ENCODE measurements at regions not wholly inside any gene's neighbourhood (a gene's known extent, or its start where the extent isn't known, plus 50 kb on each side); places are given as distances from the start of the nearest gene placed in this dataset.

- no peak for DNase-seq (ENCODE audit: low spot score)
Measured at GRCh38 chr3:150165396-150166094, 194.8 kb upstream of the PFN2 start.

GRCh38 chr3:150161011-150161410, 190.3 kb upstream of the PFN2 start:
- DNase-seq (ENCODE audit: low spot score) = no peak

- no peak for DNase-seq (ENCODE audit: low spot score)
Measured at GRCh38 chr3:150158943-150159625, 188.4 kb upstream of the PFN2 start.

- no peak for DNase-seq (ENCODE audit: low spot score)
Measured at GRCh38 chr3:150152567-150152966, 181.9 kb upstream of the PFN2 start.

- DNase-seq (ENCODE audit: low spot score) = no peak
Measured at GRCh38 chr3:150150633-150151032, 179.9 kb upstream of the PFN2 start.

- no peak for DNase-seq (ENCODE audit: low spot score)
Measured at GRCh38 chr3:150149651-150150051, 179.0 kb upstream of the PFN2 start.

GRCh38 chr3:150148227-150148626, 177.5 kb upstream of the PFN2 start:
- DNase-seq (ENCODE audit: low spot score) = no peak

- no peak for DNase-seq (ENCODE audit: low spot score)
Measured at GRCh38 chr3:150147776-150148175, 177.1 kb upstream of the PFN2 start.

- no peak for DNase-seq (ENCODE audit: low spot score)
Measured at GRCh38 chr3:150146991-150147761, 176.5 kb upstream of the PFN2 start.

- DNase-seq (ENCODE audit: low spot score) = no peak
Measured at GRCh38 chr3:150145659-150146058, 175.0 kb upstream of the PFN2 start.

GRCh38 chr3:150144191-150144708, 173.6 kb upstream of the PFN2 start:
- no peak for DNase-seq (ENCODE audit: low spot score)

GRCh38 chr3:150142936-150143335, 172.2 kb upstream of the PFN2 start:
- DNase-seq (ENCODE audit: low spot score) = no peak

- DNase-seq (ENCODE audit: low spot score) = no peak
Measured at GRCh38 chr3:150141790-150142326, 171.2 kb upstream of the PFN2 start.

- no peak for DNase-seq (ENCODE audit: low spot score)
Measured at GRCh38 chr3:150140614-150141321, 170.1 kb upstream of the PFN2 start.

- DNase-seq (ENCODE audit: low spot score) = no peak
Measured at GRCh38 chr3:150138824-150139223, 168.1 kb upstream of the PFN2 start.

- no peak for DNase-seq (ENCODE audit: low spot score)
Measured at GRCh38 chr3:150136242-150136641, 165.5 kb upstream of the PFN2 start.

- no peak for DNase-seq (ENCODE audit: low spot score)
Measured at GRCh38 chr3:150135287-150135721, 164.6 kb upstream of the PFN2 start.

GRCh38 chr3:150133293-150133692, 162.6 kb upstream of the PFN2 start:
- no peak for DNase-seq (ENCODE audit: low spot score)

- no peak for DNase-seq (ENCODE audit: low spot score)
Measured at GRCh38 chr3:150132101-150132749, 161.5 kb upstream of the PFN2 start.

- no peak for DNase-seq (ENCODE audit: low spot score)
Measured at GRCh38 chr3:150131663-150132062, 161.0 kb upstream of the PFN2 start.

All from ureter (tissue), 1 donor.